Myocyte (in vitro differentiated cells): ENCODE measurements at regions not wholly inside any gene's neighbourhood (a gene's known extent, or its start where the extent isn't known, plus 50 kb on each side); places are given as distances from the start of the nearest gene placed in this dataset.
"Not testable (repeated sequence)": the region's sequence is repeated elsewhere in the genome, so short reads cannot be mapped to it uniquely, and the experiment has no call there.

Experiments used
- DNase-seq: peaks from one replicate; pipeline ENCODE4 v3.0.0-alpha.2; 2012; ENCODE audit warnings: low read depth

DNA sequence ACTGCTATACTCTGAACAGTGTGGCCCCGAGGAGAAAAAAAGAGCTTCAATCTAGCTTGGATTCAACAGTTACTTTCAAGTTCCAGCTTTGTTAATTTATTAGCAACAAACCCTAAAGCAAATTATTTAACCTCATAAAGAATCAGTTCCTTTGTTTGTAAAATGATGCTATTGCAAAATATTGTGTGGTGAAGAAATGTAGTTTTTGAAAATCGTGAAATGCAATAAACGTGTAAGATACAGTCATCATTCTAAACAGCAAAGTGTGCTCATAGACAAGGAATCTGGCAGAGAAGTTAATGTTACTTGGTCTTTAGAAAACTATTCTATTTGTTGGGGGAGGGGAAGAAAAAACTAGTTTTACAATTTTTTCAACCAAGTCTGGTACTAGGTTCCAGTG, 297.6 kb upstream of the ADGRL4 start:
- DNase-seq, result no peak

DNA sequence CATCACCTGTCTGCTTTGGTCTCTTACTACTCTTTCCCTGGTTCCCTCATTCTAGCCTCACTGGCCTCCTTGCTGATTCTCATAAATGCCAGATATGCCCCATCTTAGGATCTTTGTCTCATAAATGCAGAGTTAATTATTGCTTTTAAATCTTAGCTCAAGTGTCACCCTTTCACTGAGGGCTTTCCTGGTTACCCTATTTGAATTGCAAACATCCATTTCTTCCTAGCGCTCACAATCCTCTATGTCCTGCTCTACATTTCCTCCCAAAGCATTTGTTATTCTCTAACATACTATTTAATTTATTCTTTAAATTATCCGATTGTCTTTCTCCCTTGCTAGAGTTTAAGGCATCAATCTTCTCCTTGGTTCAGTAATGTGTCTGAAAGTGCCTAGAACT, 296.5 kb upstream of the ADGRL4 start:
- DNase-seq, result no peak

DNA sequence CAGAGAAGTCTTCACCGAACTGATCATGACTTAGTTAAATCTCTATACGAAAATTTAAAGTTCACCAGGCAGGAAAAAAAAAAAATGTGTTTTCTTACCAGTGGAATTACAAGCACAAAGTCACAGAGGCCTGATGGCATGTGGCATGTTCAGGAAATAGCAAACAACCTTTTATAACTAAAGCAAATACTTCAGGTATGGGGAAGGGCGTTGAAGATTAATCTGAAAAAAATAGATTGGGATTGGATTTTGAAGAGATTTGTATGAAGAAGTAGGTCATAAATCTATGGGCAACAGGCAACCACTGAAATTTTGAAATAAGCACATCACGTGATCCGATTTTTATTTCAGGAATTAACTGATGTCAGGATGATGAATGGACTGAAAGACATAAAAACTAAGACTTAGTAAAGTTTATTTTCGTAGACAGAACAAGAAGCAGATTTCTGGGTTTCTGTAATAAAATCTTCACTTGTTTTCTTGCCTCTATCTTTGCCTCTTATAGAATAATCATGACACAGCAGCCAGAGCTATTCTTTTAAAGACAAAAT, 295.9 kb upstream of the ADGRL4 start:
- no peak for DNase-seq

- peak; percentile 16 for DNase-seq
Observed at GRCh38 chr1:79295967-79296366, 289.4 kb upstream of the ADGRL4 start.

GRCh38 chr1:79293611-79294010, 287.1 kb upstream of the ADGRL4 start:
- DNase-seq, result no peak

DNA sequence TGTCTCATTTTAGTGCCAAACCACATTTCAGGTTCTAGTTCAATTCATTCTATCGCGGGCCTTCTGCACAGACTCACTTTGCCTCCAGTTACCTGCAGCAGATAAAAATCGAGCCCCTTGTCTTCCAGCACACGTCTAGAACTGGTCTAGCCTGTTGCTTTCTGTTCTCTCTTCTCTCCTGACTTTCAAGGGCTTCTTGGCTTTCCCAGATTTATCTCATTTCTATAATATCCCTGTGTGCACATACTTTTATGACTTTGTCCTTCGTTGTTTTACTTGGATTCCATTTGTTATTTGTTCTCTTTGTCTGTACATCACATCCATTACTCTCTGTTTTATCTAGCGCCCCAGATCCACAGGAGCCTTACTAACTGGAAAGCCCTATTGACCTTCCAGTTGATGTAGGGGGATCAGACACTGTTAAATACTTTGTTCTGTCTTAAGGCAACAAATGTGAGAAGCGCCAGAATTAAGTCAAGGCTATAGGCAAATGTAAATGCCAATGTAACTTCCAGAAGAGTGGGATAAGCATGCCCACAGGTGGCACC, 284.5 kb upstream of the ADGRL4 start:
- no peak for DNase-seq

GRCh38 chr1:79287982-79288381, 281.5 kb upstream of the ADGRL4 start:
- no peak for DNase-seq

- DNase-seq, result no peak
Observed at GRCh38 chr1:79285667-79286066, 279.1 kb upstream of the ADGRL4 start.

- no peak for DNase-seq
Observed at GRCh38 chr1:79283451-79283850, 276.9 kb upstream of the ADGRL4 start.

GRCh38 chr1:79281442-79281841, 274.9 kb upstream of the ADGRL4 start:
- no peak for DNase-seq

DNA sequence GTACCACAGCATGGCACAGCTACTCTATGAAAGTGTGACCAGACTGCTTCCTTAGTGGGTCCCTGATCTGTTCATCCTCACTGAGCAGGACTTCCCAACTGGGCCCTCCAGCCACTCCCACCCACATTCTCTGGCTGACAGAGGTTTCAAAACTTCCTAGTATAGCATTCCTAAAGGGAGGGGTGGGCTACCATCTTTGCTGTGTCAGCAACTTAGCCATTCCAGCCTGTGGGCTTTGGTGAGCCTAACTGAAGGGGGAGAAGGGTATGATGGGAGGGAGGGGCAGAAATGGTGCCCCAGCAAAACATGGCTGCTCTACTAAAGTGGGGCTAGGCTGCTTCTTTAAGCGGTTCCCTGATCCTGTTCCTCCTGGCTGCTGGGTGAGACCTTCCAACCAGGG, 265.2 kb upstream of the ADGRL4 start:
- no peak for DNase-seq

GRCh38 chr1:79264975-79265818, 258.7 kb upstream of the ADGRL4 start:
- no peak for DNase-seq

DNA sequence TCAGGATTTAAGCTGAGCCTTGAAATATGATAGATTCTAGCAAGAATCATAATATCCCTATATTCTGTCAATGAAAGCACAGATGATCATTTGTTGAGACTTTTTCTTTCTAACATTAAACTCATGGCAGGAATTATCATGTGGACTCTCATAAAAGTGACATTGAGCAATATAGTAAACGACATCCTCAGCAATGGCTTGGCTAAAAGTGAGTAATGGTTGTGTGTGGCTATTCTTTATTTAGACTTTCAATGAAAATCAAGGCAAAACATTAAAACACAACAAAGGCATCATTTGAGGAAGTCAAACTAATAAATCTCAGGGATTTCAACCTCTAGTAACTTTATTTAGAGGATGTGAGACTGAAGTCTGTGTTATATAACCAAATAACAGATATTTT, 257.8 kb upstream of the ADGRL4 start:
- DNase-seq, result no peak

DNA sequence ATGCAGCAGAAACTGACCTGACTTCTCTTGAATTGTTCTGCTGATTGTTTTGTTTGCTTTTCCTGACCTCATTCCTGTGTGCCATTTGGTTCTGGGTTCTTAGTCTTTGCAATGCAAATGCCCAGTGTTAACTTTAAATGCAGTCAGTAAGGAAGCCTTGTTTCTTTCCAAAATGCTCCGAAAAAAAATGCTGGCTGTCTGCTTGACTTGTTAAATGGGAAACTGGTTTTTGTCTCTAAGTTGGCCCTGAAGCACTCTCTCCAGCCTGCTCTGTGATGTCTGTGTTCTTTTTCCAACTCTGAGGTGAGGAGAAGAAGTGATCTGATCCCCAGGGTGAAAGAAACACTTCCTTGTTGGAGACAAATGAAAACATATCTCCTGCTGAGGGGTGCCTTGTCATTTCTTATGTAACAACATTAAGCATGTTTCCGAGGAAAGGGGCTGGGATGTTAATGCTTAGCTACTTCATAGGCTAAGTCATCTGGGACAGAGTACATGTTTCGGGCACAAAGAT, 256.3 kb upstream of the ADGRL4 start:
- no peak for DNase-seq

DNA sequence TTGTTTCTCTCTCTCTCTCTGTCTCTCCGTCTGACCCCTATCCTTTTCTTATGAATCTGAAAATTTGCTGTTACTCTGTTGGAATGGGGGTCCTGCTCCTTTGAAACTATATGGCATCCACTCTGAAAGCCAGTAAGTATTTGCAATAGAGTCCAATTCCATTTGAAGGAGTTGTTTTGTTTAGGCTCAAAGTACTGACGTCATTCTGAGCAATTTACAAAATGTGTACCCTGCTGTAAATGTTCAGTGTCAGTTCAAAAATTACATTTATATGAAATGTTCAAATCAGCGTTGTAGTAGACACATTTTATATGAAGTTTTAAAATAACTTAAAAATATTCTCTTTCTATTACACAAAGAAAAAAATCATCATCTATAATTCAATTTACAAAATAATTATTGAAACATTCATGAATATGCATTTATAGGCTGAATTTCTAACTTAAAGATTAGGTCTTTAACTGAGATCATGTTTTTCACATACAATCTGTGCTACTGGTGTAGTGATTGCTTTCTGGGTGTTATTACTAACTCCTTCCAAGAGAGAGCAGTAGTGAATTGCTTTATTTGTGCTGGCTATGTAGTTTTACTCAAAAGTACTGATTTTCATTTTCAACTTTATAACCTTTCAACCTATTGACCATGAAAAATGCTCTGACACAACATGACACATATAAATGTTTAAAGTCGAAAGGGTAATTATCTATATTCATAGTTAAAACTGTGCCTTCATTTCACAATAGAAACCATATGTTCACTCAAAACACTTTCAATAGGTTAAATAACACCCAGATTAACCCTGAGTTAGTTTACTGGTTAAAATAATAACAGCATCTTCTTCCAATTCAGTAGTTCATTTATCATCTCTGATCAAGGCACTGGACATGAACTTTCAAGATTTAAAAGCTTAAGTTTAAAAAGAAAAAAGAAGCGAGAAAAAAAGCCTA, 253.1 kb upstream of the ADGRL4 start:
- peak; percentile 44 for DNase-seq

- DNase-seq, result no peak
Observed at GRCh38 chr1:79255421-79255820, 248.9 kb upstream of the ADGRL4 start.

DNA sequence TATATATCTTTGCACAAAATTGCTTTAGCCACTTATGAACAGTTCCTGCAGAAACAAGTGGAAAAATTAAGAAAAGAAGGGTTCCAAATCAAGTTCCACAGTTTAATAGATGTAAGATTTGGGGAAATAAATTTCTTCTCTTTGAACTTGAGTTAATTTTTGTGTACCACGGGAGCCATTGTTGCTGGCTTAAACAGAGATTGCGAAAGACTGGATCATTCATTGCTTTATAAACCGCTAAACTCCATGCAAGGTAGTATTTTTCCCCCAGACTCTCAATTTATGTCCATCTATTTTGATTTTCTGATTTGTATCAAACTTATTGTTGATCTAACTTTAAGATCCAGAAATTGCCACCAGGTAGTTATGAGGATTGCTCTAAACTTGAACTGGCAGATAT, 246.1 kb upstream of the ADGRL4 start:
- DNase-seq, result no peak

GRCh38 chr1:79239840-79240239, 233.3 kb upstream of the ADGRL4 start:
- DNase-seq, result no peak

- peak; percentile 3 for DNase-seq
Observed at GRCh38 chr1:79235301-79236002, 228.9 kb upstream of the ADGRL4 start.

DNA sequence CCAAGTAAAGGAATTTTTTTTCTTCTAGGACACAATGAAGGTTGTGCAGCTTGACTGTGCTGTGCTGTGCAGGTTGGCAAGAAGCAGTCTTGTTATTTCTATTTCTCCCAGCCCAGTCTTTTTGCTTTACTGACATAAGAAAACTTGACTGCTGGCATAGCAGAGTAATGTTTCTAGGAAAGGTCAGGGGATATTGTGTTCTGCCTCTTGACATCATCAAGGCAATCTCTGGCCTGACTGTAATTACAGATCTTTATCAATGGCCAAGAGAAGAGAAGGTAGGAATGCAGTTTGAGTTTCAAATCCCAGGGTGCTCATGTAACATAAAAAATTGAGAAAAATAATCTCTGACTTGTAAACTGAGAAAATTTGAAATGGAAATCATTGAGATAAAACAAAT, 226.3 kb upstream of the ADGRL4 start:
- no peak for DNase-seq

- DNase-seq, result not testable (repeated sequence)
Observed at GRCh38 chr1:79230751-79231150, 224.2 kb upstream of the ADGRL4 start.
